ENCODE measurements at regions not wholly inside any gene's neighbourhood (a gene's known extent, or its start where the extent isn't known, plus 50 kb on each side); places are given as distances from the start of the nearest gene placed in this dataset.

DNA sequence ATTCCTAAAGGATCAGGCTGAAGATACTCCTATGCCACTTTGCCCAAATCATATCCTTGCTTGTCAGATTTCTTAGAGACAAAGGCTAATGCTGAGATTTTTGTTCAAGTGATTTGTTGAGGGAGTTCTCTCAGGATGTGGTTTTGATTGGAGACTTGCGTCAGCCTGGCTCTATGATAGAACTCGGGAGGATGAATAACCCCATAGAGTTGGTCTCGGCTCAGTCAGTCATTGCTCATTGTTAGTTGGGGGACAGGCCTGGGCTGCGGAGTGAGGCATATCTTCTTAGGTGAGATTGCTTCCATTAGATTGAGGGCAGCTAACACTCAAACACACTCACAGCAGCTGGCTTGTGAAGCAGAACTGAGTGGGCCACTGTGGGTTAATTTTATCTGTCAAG is 203.4 kb downstream of the KIF20B start:
- ATAC-seq (no peak), DNase-seq (ENCODE audit: low spot score) (no peak)
- TF ChIP-seq, protein P1, sequence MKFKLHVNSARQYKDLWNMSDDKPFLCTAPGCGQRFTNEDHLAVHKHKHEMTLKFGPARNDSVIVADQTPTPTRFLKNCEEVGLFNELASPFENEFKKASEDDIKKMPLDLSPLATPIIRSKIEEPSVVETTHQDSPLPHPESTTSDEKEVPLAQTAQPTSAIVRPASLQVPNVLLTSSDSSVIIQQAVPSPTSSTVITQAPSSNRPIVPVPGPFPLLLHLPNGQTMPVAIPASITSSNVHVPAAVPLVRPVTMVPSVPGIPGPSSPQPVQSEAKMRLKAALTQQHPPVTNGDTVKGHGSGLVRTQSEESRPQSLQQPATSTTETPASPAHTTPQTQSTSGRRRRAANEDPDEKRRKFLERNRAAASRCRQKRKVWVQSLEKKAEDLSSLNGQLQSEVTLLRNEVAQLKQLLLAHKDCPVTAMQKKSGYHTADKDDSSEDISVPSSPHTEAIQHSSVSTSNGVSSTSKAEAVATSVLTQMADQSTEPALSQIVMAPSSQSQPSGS (CRISPR knock-in tag; IDR thresholded peaks at IDR 0.05; ENCODE audit: borderline replicate concordance, low read depth), result no peak
- TF ChIP-seq MYBL2 (CRISPR knock-in tag; IDR thresholded peaks at IDR 0.05), result no peak
- TF ChIP-seq, protein P2, sequence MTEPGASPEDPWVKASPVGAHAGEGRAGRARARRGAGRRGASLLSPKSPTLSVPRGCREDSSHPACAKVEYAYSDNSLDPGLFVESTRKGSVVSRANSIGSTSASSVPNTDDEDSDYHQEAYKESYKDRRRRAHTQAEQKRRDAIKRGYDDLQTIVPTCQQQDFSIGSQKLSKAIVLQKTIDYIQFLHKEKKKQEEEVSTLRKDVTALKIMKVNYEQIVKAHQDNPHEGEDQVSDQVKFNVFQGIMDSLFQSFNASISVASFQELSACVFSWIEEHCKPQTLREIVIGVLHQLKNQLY (CRISPR knock-in tag; IDR thresholded peaks at IDR 0.05), result no peak
- TF ChIP-seq, protein P3, sequence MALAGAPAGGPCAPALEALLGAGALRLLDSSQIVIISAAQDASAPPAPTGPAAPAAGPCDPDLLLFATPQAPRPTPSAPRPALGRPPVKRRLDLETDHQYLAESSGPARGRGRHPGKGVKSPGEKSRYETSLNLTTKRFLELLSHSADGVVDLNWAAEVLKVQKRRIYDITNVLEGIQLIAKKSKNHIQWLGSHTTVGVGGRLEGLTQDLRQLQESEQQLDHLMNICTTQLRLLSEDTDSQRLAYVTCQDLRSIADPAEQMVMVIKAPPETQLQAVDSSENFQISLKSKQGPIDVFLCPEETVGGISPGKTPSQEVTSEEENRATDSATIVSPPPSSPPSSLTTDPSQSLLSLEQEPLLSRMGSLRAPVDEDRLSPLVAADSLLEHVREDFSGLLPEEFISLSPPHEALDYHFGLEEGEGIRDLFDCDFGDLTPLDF (CRISPR knock-in tag; IDR thresholded peaks at IDR 0.05), result no peak
- TF ChIP-seq, protein P4, sequence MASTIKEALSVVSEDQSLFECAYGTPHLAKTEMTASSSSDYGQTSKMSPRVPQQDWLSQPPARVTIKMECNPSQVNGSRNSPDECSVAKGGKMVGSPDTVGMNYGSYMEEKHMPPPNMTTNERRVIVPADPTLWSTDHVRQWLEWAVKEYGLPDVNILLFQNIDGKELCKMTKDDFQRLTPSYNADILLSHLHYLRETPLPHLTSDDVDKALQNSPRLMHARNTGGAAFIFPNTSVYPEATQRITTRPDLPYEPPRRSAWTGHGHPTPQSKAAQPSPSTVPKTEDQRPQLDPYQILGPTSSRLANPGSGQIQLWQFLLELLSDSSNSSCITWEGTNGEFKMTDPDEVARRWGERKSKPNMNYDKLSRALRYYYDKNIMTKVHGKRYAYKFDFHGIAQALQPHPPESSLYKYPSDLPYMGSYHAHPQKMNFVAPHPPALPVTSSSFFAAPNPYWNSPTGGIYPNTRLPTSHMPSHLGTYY (CRISPR knock-in tag; IDR thresholded peaks at IDR 0.05), result no peak
- TF ChIP-seq IRF2 (CRISPR knock-in tag; IDR thresholded peaks at IDR 0.05; ENCODE audit: borderline replicate concordance, low read depth), result no peak
- TF ChIP-seq CREM (CRISPR knock-in tag; IDR thresholded peaks at IDR 0.05), result no peak
- no peak for TF ChIP-seq FOXJ3 (CRISPR knock-in tag; IDR thresholded peaks at IDR 0.05; ENCODE audit: borderline replicate concordance)
- no peak for TF ChIP-seq NR3C1 (CRISPR knock-in tag; conservative IDR thresholded peaks at IDR 0.05; ENCODE audit: low read depth)
- TF ChIP-seq ZNF317 (CRISPR knock-in tag; IDR thresholded peaks at IDR 0.05; ENCODE audit: borderline replicate concordance, low read depth), result no peak
- no peak for TF ChIP-seq EMX1 (CRISPR knock-in tag; IDR thresholded peaks at IDR 0.05)
- no peak for TF ChIP-seq PRRX2 (CRISPR knock-in tag; IDR thresholded peaks at IDR 0.05)
- TF ChIP-seq JAZF1 (CRISPR knock-in tag; IDR thresholded peaks at IDR 0.05), result no peak
- TF ChIP-seq, protein P5, sequence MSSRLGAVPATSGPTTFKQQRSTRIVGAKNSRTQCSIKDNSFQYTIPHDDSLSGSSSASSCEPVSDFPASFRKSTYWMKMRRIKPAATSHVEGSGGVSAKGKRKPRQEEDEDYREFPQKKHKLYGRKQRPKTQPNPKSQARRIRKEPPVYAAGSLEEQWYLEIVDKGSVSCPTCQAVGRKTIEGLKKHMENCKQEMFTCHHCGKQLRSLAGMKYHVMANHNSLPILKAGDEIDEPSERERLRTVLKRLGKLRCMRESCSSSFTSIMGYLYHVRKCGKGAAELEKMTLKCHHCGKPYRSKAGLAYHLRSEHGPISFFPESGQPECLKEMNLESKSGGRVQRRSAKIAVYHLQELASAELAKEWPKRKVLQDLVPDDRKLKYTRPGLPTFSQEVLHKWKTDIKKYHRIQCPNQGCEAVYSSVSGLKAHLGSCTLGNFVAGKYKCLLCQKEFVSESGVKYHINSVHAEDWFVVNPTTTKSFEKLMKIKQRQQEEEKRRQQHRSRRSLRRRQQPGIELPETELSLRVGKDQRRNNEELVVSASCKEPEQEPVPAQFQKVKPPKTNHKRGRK (CRISPR knock-in tag; IDR thresholded peaks at IDR 0.05; ENCODE audit: borderline replicate concordance), result no peak
- TF ChIP-seq, protein P6, sequence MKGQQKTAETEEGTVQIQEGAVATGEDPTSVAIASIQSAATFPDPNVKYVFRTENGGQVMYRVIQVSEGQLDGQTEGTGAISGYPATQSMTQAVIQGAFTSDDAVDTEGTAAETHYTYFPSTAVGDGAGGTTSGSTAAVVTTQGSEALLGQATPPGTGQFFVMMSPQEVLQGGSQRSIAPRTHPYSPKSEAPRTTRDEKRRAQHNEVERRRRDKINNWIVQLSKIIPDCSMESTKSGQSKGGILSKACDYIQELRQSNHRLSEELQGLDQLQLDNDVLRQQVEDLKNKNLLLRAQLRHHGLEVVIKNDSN (CRISPR knock-in tag; IDR thresholded peaks at IDR 0.05), result no peak
- no peak for TF ChIP-seq SP1 (CRISPR knock-in tag; conservative IDR thresholded peaks at IDR 0.05)
- TF ChIP-seq HMGA2 (CRISPR knock-in tag; IDR thresholded peaks at IDR 0.05), result no peak
- TF ChIP-seq ZBTB21 (CRISPR knock-in tag; IDR thresholded peaks at IDR 0.05; ENCODE audit: borderline replicate concordance), result no peak
- TF ChIP-seq JUN (CRISPR knock-in tag; IDR thresholded peaks at IDR 0.05), result no peak
- no peaks in the 10 kb centered on the region for H3K27me3 Mint-ChIP-seq (ENCODE audit: low read depth)
- CTCF ChIA-PET, result no interaction called here
- H3K9me3 Mint-ChIP-seq, result no peaks in the 10 kb centered on the region
- H3K36me3 Mint-ChIP-seq, result no peaks in the 10 kb centered on the region
- H3K4me3 Mint-ChIP-seq, result no peak overlapping the region
- H3K27ac Mint-ChIP-seq, result no peak overlapping the region
- POLR2A ChIA-PET, result no interaction called here
- H3K4me1 Mint-ChIP-seq, result peaks cover 7% of the 10 kb centered on the region; the same call in 1 of the 2 replicates

DNA sequence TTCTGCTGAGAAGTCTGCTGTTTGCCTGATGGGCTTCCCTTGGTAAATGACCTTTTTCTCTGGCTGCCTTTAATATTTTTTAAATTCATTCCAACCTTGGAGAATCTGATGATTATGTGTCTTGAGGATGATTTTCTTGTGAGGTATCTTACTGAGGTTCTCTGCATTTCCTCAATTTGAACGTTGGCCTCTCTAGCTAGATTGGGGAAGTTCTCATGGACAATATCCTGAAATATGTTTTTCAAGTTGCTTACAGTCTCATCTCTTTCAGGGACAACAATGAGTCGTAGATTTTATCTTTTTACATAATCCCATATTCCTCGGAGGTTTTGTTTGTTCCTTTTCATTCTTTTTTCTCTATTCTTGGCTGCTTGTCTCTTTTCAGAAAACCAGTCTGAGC is 208.4 kb downstream of the KIF20B start:
- no peaks in the 10 kb centered on the region for H3K27me3 Mint-ChIP-seq (ENCODE audit: low read depth)
- H3K36me3 Mint-ChIP-seq, result no peaks in the 10 kb centered on the region
- no peak overlapping the region for H3K4me3 Mint-ChIP-seq
- ATAC-seq, result no peak
- no peak overlapping the region for H3K27ac Mint-ChIP-seq
- peaks cover 10% of the 10 kb centered on the region; the same call in 1 of the 2 replicates for H3K4me1 Mint-ChIP-seq
- ChIA-PET POLR2A (no interaction called here), CTCF (no interaction called here)
- no peak for DNase-seq (ENCODE audit: low spot score)
- H3K9me3 Mint-ChIP-seq, result no peaks in the 10 kb centered on the region
- TF ChIP-seq ESRRA (CRISPR knock-in tag; IDR thresholded peaks at IDR 0.05; ENCODE audit: borderline replicate concordance) (no peak), ETV6 (CRISPR knock-in tag; IDR thresholded peaks at IDR 0.05) (no peak)
- TF ChIP-seq, protein P7, sequence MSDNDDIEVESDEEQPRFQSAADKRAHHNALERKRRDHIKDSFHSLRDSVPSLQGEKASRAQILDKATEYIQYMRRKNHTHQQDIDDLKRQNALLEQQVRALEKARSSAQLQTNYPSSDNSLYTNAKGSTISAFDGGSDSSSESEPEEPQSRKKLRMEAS (CRISPR knock-in tag; IDR thresholded peaks at IDR 0.05), result no peak
- TF ChIP-seq, protein P8, sequence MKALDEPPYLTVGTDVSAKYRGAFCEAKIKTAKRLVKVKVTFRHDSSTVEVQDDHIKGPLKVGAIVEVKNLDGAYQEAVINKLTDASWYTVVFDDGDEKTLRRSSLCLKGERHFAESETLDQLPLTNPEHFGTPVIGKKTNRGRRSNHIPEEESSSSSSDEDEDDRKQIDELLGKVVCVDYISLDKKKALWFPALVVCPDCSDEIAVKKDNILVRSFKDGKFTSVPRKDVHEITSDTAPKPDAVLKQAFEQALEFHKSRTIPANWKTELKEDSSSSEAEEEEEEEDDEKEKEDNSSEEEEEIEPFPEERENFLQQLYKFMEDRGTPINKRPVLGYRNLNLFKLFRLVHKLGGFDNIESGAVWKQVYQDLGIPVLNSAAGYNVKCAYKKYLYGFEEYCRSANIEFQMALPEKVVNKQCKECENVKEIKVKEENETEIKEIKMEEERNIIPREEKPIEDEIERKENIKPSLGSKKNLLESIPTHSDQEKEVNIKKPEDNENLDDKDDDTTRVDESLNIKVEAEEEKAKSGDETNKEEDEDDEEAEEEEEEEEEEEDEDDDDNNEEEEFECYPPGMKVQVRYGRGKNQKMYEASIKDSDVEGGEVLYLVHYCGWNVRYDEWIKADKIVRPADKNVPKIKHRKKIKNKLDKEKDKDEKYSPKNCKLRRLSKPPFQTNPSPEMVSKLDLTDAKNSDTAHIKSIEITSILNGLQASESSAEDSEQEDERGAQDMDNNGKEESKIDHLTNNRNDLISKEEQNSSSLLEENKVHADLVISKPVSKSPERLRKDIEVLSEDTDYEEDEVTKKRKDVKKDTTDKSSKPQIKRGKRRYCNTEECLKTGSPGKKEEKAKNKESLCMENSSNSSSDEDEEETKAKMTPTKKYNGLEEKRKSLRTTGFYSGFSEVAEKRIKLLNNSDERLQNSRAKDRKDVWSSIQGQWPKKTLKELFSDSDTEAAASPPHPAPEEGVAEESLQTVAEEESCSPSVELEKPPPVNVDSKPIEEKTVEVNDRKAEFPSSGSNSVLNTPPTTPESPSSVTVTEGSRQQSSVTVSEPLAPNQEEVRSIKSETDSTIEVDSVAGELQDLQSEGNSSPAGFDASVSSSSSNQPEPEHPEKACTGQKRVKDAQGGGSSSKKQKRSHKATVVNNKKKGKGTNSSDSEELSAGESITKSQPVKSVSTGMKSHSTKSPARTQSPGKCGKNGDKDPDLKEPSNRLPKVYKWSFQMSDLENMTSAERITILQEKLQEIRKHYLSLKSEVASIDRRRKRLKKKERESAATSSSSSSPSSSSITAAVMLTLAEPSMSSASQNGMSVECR (CRISPR knock-in tag; IDR thresholded peaks at IDR 0.05; ENCODE audit: borderline replicate concordance), result no peak

Measured in WTC11 (cell line).